ENCODE measurements at regions not wholly inside any gene's neighbourhood (a gene's known extent, or its start where the extent isn't known, plus 50 kb on each side); places are given as distances from the start of the nearest gene placed in this dataset.

- DNase-seq (ENCODE audit: low read depth) = no peak
- H3K4me3 ChIP-seq (ENCODE audit: low read depth, low read length) = no peak overlapping the region
- TF ChIP-seq, protein P1, sequence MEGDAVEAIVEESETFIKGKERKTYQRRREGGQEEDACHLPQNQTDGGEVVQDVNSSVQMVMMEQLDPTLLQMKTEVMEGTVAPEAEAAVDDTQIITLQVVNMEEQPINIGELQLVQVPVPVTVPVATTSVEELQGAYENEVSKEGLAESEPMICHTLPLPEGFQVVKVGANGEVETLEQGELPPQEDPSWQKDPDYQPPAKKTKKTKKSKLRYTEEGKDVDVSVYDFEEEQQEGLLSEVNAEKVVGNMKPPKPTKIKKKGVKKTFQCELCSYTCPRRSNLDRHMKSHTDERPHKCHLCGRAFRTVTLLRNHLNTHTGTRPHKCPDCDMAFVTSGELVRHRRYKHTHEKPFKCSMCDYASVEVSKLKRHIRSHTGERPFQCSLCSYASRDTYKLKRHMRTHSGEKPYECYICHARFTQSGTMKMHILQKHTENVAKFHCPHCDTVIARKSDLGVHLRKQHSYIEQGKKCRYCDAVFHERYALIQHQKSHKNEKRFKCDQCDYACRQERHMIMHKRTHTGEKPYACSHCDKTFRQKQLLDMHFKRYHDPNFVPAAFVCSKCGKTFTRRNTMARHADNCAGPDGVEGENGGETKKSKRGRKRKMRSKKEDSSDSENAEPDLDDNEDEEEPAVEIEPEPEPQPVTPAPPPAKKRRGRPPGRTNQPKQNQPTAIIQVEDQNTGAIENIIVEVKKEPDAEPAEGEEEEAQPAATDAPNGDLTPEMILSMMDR (IDR thresholded peaks at IDR 0.05; ENCODE audit: insufficient read depth, low read depth, low read length, missing control alignments) = no peak
These were observed 324.4 kb upstream of the MPDZ start for GRCh38 chr9:13603921-13604320.

DNA sequence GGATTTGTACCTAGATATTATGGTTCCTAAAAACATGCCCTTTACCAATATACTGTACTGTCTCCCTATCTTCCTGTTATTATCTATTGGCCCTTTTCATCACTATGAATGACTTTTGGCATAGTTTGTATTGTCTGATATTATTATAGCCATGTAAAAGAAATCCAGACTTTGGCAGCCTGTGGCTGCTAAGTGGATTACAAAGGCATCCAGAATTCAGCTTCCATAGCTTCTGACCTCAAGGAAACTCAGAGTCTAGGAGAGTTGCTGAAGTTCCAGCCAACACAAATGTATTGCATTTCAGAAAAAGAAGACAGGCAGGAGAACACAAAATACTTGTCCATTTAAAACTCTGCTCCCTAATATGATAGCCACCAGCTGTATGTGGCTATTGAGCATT, 319.2 kb upstream of the MPDZ start:
- H3K4me3 ChIP-seq (ENCODE audit: low read depth, low read length) = no peak overlapping the region
- TF ChIP-seq, protein P1 (IDR thresholded peaks at IDR 0.05; ENCODE audit: insufficient read depth, low read depth, low read length, missing control alignments) = no peak
- no peak for DNase-seq (ENCODE audit: low read depth)

GRCh38 chr9:13597427-13597826, 317.9 kb upstream of the MPDZ start:
- H3K4me3 ChIP-seq (ENCODE audit: low read depth, low read length) = no peak overlapping the region
- DNase-seq (ENCODE audit: low read depth) = no peak
- TF ChIP-seq, protein P1 (IDR thresholded peaks at IDR 0.05; ENCODE audit: insufficient read depth, low read depth, low read length, missing control alignments) = no peak

DNA sequence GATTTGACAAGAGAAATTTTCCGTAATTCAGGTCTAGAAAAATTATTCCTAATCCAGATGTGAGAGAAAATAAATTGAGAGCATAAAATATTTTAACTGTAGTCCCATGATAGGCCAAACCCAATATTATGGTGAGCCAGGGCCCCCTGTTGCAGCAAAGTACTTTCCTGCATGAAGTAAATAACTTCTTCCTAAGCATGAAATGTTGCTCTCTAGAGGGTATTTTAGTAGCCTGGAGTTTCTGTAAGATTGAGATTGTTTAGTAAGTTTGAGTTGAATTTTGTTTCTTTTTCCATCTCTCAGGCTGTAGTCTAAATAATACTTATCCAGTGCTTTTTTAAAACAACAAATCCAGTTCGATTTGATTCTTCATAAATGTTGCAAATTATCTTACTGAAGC, 317.5 kb upstream of the MPDZ start:
- no peak for DNase-seq (ENCODE audit: low read depth)
- TF ChIP-seq, protein P1 (IDR thresholded peaks at IDR 0.05; ENCODE audit: insufficient read depth, low read depth, low read length, missing control alignments) = no peak
- no peak overlapping the region for H3K4me3 ChIP-seq (ENCODE audit: low read depth, low read length)

DNA sequence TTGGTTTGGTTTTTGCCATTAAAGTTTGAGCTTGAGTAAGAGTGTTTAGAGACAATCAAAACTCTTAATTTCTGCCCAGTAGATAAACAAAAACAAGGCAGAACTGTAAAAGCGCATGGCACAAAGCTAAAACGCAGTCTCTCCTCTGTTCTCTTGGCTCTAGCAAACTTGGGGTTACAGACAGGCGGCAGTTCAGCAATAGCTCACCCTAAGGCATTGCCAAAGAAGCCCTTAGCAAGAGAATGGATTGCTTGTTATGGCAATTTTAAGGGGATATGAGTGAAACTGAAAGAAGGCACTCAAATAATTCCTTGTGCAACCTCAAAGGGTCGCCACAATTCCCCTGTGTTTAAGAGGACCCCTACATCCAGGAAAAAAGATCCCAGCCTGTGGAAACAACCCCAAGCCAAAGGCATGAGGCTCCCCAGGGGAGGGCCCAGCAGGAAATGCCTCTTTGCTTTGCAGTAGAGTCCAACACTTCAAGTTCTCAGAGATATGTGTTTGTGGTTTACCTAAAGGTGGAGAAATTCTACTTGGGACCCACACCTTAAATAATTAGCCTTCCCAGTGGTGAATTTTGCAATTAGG, 317.0 kb upstream of the MPDZ start:
- no peak for DNase-seq (ENCODE audit: low read depth)
- H3K4me3 ChIP-seq (ENCODE audit: low read depth, low read length) = no peak overlapping the region
- TF ChIP-seq, protein P1 (IDR thresholded peaks at IDR 0.05; ENCODE audit: insufficient read depth, low read depth, low read length, missing control alignments) = no peak

DNA sequence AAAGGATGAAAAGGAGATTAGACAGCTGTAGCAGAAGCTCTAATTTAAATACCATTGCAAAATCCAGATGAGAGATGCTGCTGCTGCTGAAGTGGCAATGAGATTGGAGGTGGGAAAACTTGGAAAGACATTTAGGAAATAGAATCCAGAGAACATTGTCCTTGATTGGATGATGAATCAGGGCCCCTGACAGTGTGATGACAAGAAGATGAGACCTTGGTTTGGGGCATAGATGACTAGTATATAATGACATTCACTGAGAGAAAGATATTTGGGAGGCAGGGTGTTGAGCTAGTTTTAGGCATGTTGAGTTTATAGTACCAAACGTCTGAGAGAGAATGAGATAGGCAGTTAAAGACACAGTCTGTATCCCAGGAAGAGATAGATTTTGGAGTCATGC, 311.5 kb upstream of the MPDZ start:
- TF ChIP-seq, protein P1 (IDR thresholded peaks at IDR 0.05; ENCODE audit: insufficient read depth, low read depth, low read length, missing control alignments) = no peak
- DNase-seq (ENCODE audit: low read depth) = no peak
- H3K4me3 ChIP-seq (ENCODE audit: low read depth, low read length) = no peak overlapping the region

GRCh38 chr9:13589034-13589737, 309.7 kb upstream of the MPDZ start:
- TF ChIP-seq, protein P1 (IDR thresholded peaks at IDR 0.05; ENCODE audit: insufficient read depth, low read depth, low read length, missing control alignments) = no peak
- H3K4me3 ChIP-seq (ENCODE audit: low read depth, low read length) = no peak overlapping the region
- DNase-seq (ENCODE audit: low read depth) = no peak
